Osteoblast (primary cell): ENCODE measurements at regions not wholly inside any gene's neighbourhood (a gene's known extent, or its start where the extent isn't known, plus 50 kb on each side); places are given as distances from the start of the nearest gene placed in this dataset.

Experiments
- DNase-seq: peaks from one replicate; pipeline ENCODE4 v3.0.0; 2011; ENCODE audit warnings: low spot score, mixed read lengths; ENCODE audit not compliant: insufficient read length; ENCODE audit errors: missing footprints
- H2AFZ ChIP-seq: 2 replicates; pipeline ENCODE4 v1.6.0; 2011; ENCODE audit warnings: mild to moderate bottlenecking, low read length
- H3K27ac ChIP-seq: 2 replicates; pipeline ENCODE4 v1.5.1; 2011; ENCODE audit warnings: mild to moderate bottlenecking, low read depth, low read length, moderate library complexity
- H3K27me3 ChIP-seq: 2 replicates; pipeline ENCODE4 v1.6.0; 2012; ENCODE audit warnings: mild to moderate bottlenecking, control low read depth, inconsistent platforms, low read length, moderate library complexity; ENCODE audit not compliant: insufficient read depth
- H3K36me3 ChIP-seq: 2 replicates; pipeline ENCODE4 v1.5.1; 2011; ENCODE audit warnings: mild to moderate bottlenecking, low read length, control low read depth, moderate library complexity; ENCODE audit not compliant: insufficient read depth
- H3K4me1 ChIP-seq: 2 replicates; pipeline ENCODE4 v1.5.1; 2011; ENCODE audit warnings: mild to moderate bottlenecking, low read length, control low read depth, moderate library complexity; ENCODE audit not compliant: insufficient read depth
- H3K4me2 ChIP-seq: 2 replicates; pipeline ENCODE4 v1.6.0; 2011; ENCODE audit warnings: mild to moderate bottlenecking, low read length; ENCODE audit not compliant: insufficient read depth
- H3K4me3 ChIP-seq: fragments of 200-600 bp; sonication (generic); 3 replicates; pipeline ENCODE4 v1.5.1; 2012; ENCODE audit warnings: mild to moderate bottlenecking, low read length, inconsistent platforms; ENCODE audit not compliant: insufficient read depth
- H3K79me2 ChIP-seq: 2 replicates; pipeline ENCODE4 v1.6.0; 2012; ENCODE audit warnings: mild to moderate bottlenecking, low read length, control low read depth, inconsistent platforms; ENCODE audit not compliant: insufficient read depth
- H3K9me3 ChIP-seq: 2 replicates; pipeline ENCODE4 v1.5.1; 2011; ENCODE audit warnings: low read depth, low read length, control low read depth
- H4K20me1 ChIP-seq: 2 replicates; pipeline ENCODE4 v1.6.0; 2012; ENCODE audit warnings: mild to moderate bottlenecking, low read length, control low read depth; ENCODE audit not compliant: insufficient read depth
- CTCF ChIP-seq: IDR thresholded peaks from 2 replicates; pipeline ENCODE4 v1.5.1; 2011; ENCODE audit warnings: mild to moderate bottlenecking, low read depth, low read length, moderate library complexity; ENCODE audit errors: extremely low read depth

GRCh38 chr15:94692710-94693109 lies 461.3 kb downstream of the MCTP2 start:
- DNase-seq: no peak
- no peak for TF ChIP-seq CTCF
- Histone ChIP-seq H2AFZ (no peak overlapping the region), H3K4me1 (no peaks in the 10 kb centered on the region), H3K27me3 (no peaks in the 10 kb centered on the region), H3K36me3 (no peaks in the 10 kb centered on the region), H4K20me1 (no peaks in the 10 kb centered on the region), H3K4me2 (no peak overlapping the region), H3K27ac (no peak overlapping the region), H3K4me3 (no peak overlapping the region), H3K9me3 (no peaks in the 10 kb centered on the region), H3K79me2 (no peaks in the 10 kb centered on the region)

GRCh38 chr15:94700211-94700610 lies 468.9 kb downstream of the MCTP2 start:
- no peaks in the 10 kb centered on the region for H3K4me1 ChIP-seq
- no peak for DNase-seq
- H3K9me3 ChIP-seq: no peaks in the 10 kb centered on the region
- no peak for TF ChIP-seq CTCF
- no peaks in the 10 kb centered on the region for H3K27me3 ChIP-seq
- no peaks in the 10 kb centered on the region for H4K20me1 ChIP-seq
- H3K27ac ChIP-seq: no peak overlapping the region
- H3K4me3 ChIP-seq: no peak overlapping the region
- no peak overlapping the region for H3K4me2 ChIP-seq
- H2AFZ ChIP-seq: no peak overlapping the region
- H3K79me2 ChIP-seq: no peaks in the 10 kb centered on the region
- no peaks in the 10 kb centered on the region for H3K36me3 ChIP-seq

GRCh38 chr15:94701281-94701985 lies 470.1 kb downstream of the MCTP2 start:
- Histone ChIP-seq H3K27ac (no peak overlapping the region), H3K4me2 (no peak overlapping the region), H3K79me2 (no peaks in the 10 kb centered on the region), H2AFZ (no peak overlapping the region), H3K36me3 (no peaks in the 10 kb centered on the region), H3K9me3 (no peaks in the 10 kb centered on the region), H3K4me1 (no peaks in the 10 kb centered on the region), H3K4me3 (no peak overlapping the region), H4K20me1 (no peaks in the 10 kb centered on the region), H3K27me3 (no peaks in the 10 kb centered on the region)
- DNase-seq: no peak
- no peak for TF ChIP-seq CTCF

- no peak for DNase-seq
- no peaks in the 10 kb centered on the region for H4K20me1 ChIP-seq
- no peak overlapping the region for H2AFZ ChIP-seq
- no peaks in the 10 kb centered on the region for H3K79me2 ChIP-seq
- no peaks in the 10 kb centered on the region for H3K27me3 ChIP-seq
- H3K9me3 ChIP-seq: no peaks in the 10 kb centered on the region
- H3K4me2 ChIP-seq: no peak overlapping the region
- no peak for TF ChIP-seq CTCF
- H3K4me3 ChIP-seq: no peak overlapping the region
- H3K4me1 ChIP-seq: no peaks in the 10 kb centered on the region
- H3K27ac ChIP-seq: no peak overlapping the region
- H3K36me3 ChIP-seq: no peaks in the 10 kb centered on the region
These were observed 472.2 kb downstream of the MCTP2 start for GRCh38 chr15:94703596-94703995.
